ENCODE measurements at regions not wholly inside any gene's neighbourhood (a gene's known extent, or its start where the extent isn't known, plus 50 kb on each side); places are given as distances from the start of the nearest gene placed in this dataset.
"Not testable (repeated sequence)": the region's sequence is repeated elsewhere in the genome, so short reads cannot be mapped to it uniquely, and the experiment has no call there.

DNA sequence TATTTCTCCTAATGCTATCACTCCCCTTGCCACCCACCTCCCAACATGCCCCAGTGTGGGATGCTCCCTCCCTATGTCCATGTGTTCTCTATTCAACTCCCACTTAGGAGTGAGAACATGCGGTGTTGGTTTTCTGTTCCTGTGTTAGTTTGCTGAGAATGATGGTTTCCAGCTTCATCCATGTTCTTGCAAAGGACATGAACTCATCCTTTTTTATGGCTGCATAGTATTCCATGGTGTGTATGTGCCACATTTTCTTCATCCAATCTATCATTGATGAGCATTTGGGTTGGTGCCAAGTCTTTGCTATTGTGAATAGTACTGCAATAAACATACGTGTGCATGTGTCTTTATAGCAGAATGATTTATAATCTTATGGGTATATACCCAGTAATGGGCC is 138.6 kb downstream of the CXCL12 start:
- H3K23me2 ChIP-seq (ENCODE audit: low read depth, low read length); H3K79me1 ChIP-seq (ENCODE audit: low read depth, low read length); H3K27me3 ChIP-seq (replicated peaks in 1 of 4; ENCODE audit: control insufficient read depth in 3 of 4, extremely low read depth in 1 of 4, insufficient read depth in 3 of 4, low read length in 3 of 4); H3K4me2 ChIP-seq (ENCODE audit: insufficient read depth in 1 of 2, low read depth in 2 of 2, low read length in 2 of 2); H3K4me3 ChIP-seq (ENCODE audit: extremely low read depth in 1 of 4, insufficient read depth in 2 of 4, low read depth in 3 of 4, low read length in 4 of 4); H3K4me1 ChIP-seq (replicated peaks in 1 of 4; ENCODE audit: control insufficient read depth in 3 of 4, insufficient read depth in 4 of 4, low read length in 3 of 4); H3K23ac ChIP-seq (ENCODE audit: insufficient read length); H4K20me1 ChIP-seq (replicated peaks in 1 of 2; ENCODE audit: control insufficient read depth in 1 of 2, insufficient read depth in 2 of 2, low read length in 2 of 2); H3K4ac ChIP-seq (replicated peaks; ENCODE audit: insufficient read length, low read depth, low read length); H3K18ac ChIP-seq (ENCODE audit: extremely low read depth, low read length); H3K36me3 ChIP-seq (ENCODE audit: control insufficient read depth in 2 of 4, insufficient read depth in 4 of 4, low read length in 3 of 4); H2BK20ac ChIP-seq (ENCODE audit: low read length); H2BK15ac ChIP-seq (ENCODE audit: low read length); H3K79me2 ChIP-seq (ENCODE audit: control insufficient read depth in 1 of 2, insufficient read depth in 2 of 2, low read length in 2 of 2); H4K5ac ChIP-seq (ENCODE audit: insufficient read length, low read depth, low read length); H3K9ac ChIP-seq (replicated peaks in 1 of 4; ENCODE audit: extremely low read depth in 1 of 4, low read depth in 3 of 4, low read length in 3 of 4); H4K91ac ChIP-seq (replicated peaks; ENCODE audit: insufficient read length, low read length); H3K9me3 ChIP-seq (ENCODE audit: insufficient read depth in 2 of 2, low read depth in 1 of 2, low read length in 1 of 2); H2AFZ ChIP-seq (ENCODE audit: low read length); POLR2A ChIA-PET (ENCODE audit: partially characterized antibody); H2AK5ac ChIP-seq (ENCODE audit: low read depth, low read length); H3K27ac ChIP-seq (ENCODE audit: low read depth, low read length); H2BK5ac ChIP-seq (ENCODE audit: low read depth, low read length); H2BK12ac ChIP-seq (ENCODE audit: low read depth, low read length); DNase-seq (ENCODE audit: low read depth in 1 of 2, low spot score in 2 of 2); H3K14ac ChIP-seq (ENCODE audit: insufficient read length); H3K56ac ChIP-seq (replicated peaks; ENCODE audit: insufficient read length, low read depth, low read length); H4K8ac ChIP-seq (ENCODE audit: extremely low read depth, insufficient read depth, low read length); H2BK120ac ChIP-seq (replicated peaks; ENCODE audit: low read depth, low read length); FAIRE-seq: not testable (repeated sequence)
- CTCF ChIA-PET (ENCODE audit: partially characterized antibody), result interaction anchor here (1.0 kb wide), 1 partner anchor 62 kb away, joined by 4 read pairs; no protein-coding TSS in a partner anchor
- 85% methylated on average over 2 of the region's 2 CpGs; no CpG with 5 or more reads in 1 of the 2 experiments for WGBS, 2 experiments (ENCODE audit: extremely low coverage in 1 of 2, insufficient coverage in 1 of 2, insufficient read length in 1 of 2, insufficient replicate concordance in 2 of 2, low coverage in 1 of 2, low lambda C conversion rate in 2 of 2, missing lambda C conversion rate in 1 of 2)

Data from H1 (cell line).